ENCODE measurements at regions not wholly inside any gene's neighbourhood (a gene's known extent, or its start where the extent isn't known, plus 50 kb on each side); places are given as distances from the start of the nearest gene placed in this dataset.

DNA sequence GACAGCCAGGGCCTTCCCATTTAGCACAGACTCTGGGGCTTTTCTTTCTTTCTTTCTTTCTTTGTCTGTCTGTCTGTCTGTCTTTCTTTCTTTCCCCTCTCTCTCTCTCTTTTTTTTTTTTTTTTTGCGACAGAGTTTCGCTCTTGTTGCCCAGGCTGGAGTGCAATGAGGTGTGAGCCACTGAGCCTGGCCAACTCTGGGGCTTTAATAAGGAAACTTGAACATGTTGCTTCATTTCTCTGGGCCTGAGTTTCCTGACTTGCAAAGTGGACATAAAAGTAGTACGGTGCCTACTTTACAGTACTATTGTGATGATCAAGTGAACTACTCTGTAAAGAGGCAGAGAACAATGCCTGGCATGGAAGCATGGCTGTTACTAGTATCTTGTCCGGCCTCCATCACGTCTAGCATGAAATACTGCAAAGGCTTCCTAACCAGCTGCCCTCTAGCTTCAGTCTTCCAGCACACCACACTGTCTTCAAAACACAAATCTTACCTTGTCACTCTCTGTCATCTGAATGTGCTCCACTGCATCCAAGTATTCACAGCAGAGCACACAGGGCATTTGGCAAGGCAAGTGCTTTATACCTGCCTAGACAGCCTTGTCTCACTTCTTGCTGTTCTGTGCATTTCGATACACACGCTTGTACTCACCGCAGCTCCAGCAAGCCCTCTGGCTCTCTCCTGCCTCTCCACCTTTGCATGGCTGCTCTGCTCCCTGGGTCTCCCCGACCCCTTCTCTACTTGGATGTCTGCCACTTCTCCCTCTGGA lies 96.7 kb downstream of the IRF2BPL start:
- ChIA-PET POLR2A (no interaction called here), CTCF (interaction anchor here (2.0 to 2.8 kb wide), 2 partner anchors 13 to 19 kb away, joined by 6 to 13 read pairs; no protein-coding TSS in a partner anchor)
- no peaks in the 10 kb centered on the region for H3K27me3 ChIP-seq (ENCODE audit: control insufficient read depth, insufficient read depth, low read length)
- no peaks in the 10 kb centered on the region for H3K36me3 ChIP-seq (ENCODE audit: control insufficient read depth, insufficient read depth, low read length)
- TF ChIP-seq, protein P1, sequence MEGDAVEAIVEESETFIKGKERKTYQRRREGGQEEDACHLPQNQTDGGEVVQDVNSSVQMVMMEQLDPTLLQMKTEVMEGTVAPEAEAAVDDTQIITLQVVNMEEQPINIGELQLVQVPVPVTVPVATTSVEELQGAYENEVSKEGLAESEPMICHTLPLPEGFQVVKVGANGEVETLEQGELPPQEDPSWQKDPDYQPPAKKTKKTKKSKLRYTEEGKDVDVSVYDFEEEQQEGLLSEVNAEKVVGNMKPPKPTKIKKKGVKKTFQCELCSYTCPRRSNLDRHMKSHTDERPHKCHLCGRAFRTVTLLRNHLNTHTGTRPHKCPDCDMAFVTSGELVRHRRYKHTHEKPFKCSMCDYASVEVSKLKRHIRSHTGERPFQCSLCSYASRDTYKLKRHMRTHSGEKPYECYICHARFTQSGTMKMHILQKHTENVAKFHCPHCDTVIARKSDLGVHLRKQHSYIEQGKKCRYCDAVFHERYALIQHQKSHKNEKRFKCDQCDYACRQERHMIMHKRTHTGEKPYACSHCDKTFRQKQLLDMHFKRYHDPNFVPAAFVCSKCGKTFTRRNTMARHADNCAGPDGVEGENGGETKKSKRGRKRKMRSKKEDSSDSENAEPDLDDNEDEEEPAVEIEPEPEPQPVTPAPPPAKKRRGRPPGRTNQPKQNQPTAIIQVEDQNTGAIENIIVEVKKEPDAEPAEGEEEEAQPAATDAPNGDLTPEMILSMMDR (IDR thresholded peaks at IDR 0.05; ENCODE audit: insufficient read depth, low read depth, low read length), result no peak
- no peak overlapping the region for H3K4me3 ChIP-seq (ENCODE audit: low read depth, low read length)
- DNase-seq (ENCODE audit: low read depth), result no peak

DNA sequence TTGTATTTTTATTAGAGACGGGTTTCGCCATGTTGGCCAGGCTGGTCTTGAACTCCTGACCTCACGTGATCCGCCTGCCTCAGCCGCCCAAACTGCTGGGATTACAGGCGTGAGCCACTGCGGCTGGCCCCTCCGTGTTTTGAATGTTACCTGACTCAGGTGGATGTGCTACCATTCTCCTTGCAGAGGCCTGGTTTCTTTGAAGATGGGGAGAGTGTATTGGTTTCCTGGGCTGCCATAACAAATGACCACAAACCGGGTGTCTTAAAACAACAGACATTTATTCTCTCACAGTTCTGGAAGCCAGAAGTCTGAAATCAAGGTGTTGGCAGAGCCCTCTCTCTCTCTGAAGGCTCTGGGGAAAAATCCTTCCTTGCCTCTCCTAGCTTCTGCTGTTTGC lies 98.0 kb downstream of the IRF2BPL start:
- H3K36me3 ChIP-seq (ENCODE audit: control insufficient read depth, insufficient read depth, low read length), result no peaks in the 10 kb centered on the region
- DNase-seq (ENCODE audit: low read depth), result no peak
- CTCF ChIA-PET, result interaction anchor here (1.2 to 2.8 kb wide), 2 partner anchors 9 to 11 kb away, joined by 3 to 13 read pairs; no protein-coding TSS in a partner anchor
- TF ChIP-seq, protein P1 (IDR thresholded peaks at IDR 0.05; ENCODE audit: insufficient read depth, low read depth, low read length), result no peak
- H3K27me3 ChIP-seq (ENCODE audit: control insufficient read depth, insufficient read depth, low read length), result no peaks in the 10 kb centered on the region
- POLR2A ChIA-PET, result interaction anchor here (0.6 kb wide), 1 partner anchor 97 kb away, joined by 4 read pairs; no protein-coding TSS in a partner anchor
- H3K4me3 ChIP-seq (ENCODE audit: low read depth, low read length), result no peak overlapping the region

DNA sequence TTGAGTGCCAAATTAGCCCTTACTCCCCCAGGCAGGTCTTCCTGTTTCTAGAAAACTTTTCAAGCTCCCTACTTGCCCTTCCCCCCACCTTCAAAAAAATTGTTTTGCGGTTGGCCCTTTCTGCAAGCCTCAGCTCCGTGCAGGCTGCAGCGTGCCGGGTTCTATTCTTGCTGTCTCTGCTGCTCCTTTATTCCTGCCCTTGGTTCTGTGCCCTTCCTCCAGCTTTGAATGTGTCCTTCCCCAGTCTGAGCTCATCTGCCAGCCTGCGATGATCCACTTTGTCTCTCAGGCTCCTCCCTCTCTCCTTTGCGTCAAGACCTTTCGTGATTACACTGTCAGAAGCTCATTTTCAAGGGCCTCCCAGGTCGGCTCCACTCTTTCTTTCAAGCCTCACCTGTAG lies 98.6 kb downstream of the IRF2BPL start:
- ChIA-PET CTCF (interaction anchor here (1.2 to 2.8 kb wide), 3 partner anchors 9 to 58 kb away, joined by 3 to 13 read pairs (median 4); no protein-coding TSS in a partner anchor), POLR2A (interaction anchor here (0.6 kb wide), 1 partner anchor 98 kb away, joined by 4 read pairs; no protein-coding TSS in a partner anchor)
- TF ChIP-seq, protein P1 (IDR thresholded peaks at IDR 0.05; ENCODE audit: insufficient read depth, low read depth, low read length), result no peak
- Histone ChIP-seq H3K36me3 (ENCODE audit: control insufficient read depth, insufficient read depth, low read length) (no peaks in the 10 kb centered on the region), H3K27me3 (ENCODE audit: control insufficient read depth, insufficient read depth, low read length) (no peaks in the 10 kb centered on the region), H3K4me3 (ENCODE audit: low read depth, low read length) (no peak overlapping the region)
- no peak for DNase-seq (ENCODE audit: low read depth)

DNA sequence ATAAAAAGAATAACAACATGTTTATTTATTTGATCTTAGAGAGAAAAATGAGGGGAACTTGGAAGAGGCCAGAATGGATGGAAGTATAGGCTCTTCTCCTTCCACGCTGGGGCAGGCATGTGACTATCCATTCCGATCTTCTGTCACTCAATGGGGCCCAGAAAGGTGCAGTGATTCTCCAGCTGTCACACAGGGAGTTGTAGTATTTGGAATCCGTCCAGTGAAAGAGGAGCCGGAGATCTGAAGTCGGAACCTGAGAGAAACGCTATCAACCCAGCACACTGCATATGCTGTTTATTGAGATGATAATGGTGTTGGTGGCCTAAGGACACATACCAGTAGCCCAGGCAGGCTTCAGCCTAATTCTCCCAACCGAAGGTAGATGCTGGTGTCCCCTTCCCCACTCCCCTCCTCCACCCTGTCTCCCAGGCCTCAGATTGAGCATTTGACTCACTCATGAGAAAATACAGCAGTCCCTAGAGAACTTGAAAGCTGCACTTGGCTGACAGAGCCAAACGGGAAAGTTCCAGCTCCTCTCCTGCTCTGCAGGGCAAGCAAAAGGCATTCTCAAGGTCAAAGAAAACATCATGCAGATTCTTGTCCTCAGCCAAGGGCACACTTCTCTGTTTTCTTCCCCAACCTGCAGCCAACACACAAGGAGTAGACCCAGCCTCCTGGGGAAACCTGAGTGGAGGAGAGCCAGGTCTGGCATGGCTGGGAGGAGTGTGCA lies 100.4 kb downstream of the IRF2BPL start:
- ChIA-PET POLR2A (no interaction called here), CTCF (no interaction called here)
- no peak for DNase-seq (ENCODE audit: low read depth)

More for the DNA sequence above, 100.4 kb downstream of the IRF2BPL start:
- TF ChIP-seq, protein P1 (IDR thresholded peaks at IDR 0.05; ENCODE audit: insufficient read depth, low read depth, low read length), result no peak
- H3K4me3 ChIP-seq (ENCODE audit: low read depth, low read length), result no peak overlapping the region
- no peaks in the 10 kb centered on the region for H3K36me3 ChIP-seq (ENCODE audit: control insufficient read depth, insufficient read depth, low read length)
- no peaks in the 10 kb centered on the region for H3K27me3 ChIP-seq (ENCODE audit: control insufficient read depth, insufficient read depth, low read length)

Data from BJ (cell line).